ENCODE measurements at regions not wholly inside any gene's neighbourhood (a gene's known extent, or its start where the extent isn't known, plus 50 kb on each side); places are given as distances from the start of the nearest gene placed in this dataset.

DNA sequence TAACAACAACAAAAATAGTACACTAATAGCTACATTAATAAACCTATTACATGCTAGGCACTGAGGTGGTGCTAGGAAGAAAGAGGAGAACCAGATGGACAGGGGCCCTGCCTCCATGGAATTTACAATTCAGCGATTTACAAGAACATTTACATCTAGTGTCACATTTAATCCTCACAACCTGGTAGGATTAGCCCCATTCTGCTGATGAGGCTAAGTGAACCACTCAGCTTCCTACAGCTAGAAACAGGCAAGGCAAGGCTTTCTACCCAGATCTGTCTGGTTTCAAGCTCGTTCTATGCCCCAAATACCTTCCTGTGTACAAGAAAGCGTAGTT, 368.4 kb downstream of the BUD13 start (continued):
- TF ChIP-seq PATZ1 (CRISPR knock-in tag; IDR thresholded peaks at IDR 0.05; ENCODE audit: borderline replicate concordance) (no peak), ARNTL (CRISPR knock-in tag; IDR thresholded peaks at IDR 0.05; ENCODE audit: borderline replicate concordance, low read depth) (no peak)
- TF ChIP-seq, protein P1, sequence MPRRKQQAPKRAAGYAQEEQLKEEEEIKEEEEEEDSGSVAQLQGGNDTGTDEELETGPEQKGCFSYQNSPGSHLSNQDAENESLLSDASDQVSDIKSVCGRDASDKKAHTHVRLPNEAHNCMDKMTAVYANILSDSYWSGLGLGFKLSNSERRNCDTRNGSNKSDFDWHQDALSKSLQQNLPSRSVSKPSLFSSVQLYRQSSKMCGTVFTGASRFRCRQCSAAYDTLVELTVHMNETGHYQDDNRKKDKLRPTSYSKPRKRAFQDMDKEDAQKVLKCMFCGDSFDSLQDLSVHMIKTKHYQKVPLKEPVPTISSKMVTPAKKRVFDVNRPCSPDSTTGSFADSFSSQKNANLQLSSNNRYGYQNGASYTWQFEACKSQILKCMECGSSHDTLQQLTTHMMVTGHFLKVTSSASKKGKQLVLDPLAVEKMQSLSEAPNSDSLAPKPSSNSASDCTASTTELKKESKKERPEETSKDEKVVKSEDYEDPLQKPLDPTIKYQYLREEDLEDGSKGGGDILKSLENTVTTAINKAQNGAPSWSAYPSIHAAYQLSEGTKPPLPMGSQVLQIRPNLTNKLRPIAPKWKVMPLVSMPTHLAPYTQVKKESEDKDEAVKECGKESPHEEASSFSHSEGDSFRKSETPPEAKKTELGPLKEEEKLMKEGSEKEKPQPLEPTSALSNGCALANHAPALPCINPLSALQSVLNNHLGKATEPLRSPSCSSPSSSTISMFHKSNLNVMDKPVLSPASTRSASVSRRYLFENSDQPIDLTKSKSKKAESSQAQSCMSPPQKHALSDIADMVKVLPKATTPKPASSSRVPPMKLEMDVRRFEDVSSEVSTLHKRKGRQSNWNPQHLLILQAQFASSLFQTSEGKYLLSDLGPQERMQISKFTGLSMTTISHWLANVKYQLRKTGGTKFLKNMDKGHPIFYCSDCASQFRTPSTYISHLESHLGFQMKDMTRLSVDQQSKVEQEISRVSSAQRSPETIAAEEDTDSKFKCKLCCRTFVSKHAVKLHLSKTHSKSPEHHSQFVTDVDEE (CRISPR knock-in tag; IDR thresholded peaks at IDR 0.05), result no peak

DNA sequence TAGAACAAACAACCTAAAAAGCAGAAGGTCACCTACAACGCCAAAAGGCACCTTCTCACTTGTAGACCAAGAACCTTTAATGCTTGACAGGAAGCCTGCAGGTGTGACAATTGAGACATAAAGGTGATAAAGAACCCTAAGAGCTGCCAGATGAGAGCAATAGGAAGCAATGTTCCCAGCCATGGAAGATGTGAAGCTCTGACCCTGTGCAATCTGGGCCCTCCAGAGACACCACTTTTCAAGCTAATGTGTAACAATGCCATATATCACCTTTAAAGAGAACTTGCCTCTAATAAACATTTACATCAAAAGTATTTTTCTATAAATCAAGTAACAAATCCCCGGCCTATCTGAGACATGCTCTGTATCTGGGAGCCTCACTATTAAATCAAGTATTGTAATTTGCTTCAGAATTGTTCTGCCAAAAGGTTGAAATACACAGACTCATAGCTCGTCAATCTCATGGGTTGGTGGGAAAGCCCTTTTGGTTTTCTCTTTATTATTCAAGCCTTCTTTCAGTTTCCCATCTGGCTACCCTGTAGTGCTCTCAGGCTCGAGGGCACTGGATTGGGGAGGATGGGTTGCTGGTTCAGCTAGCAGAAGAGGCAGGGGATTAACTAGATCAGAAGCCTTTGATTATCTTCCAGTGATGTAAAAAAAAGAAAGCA, 368.9 kb downstream of the BUD13 start:
- ATAC-seq, result no peak

GRCh38 chr11:116400081-116400480, 372.7 kb downstream of the BUD13 start:
- TF ChIP-seq ZC3H10 (CRISPR knock-in tag; IDR thresholded peaks at IDR 0.05) (no peak), ZNF8 (CRISPR knock-in tag; IDR thresholded peaks at IDR 0.05) (no peak), TOX (CRISPR knock-in tag; IDR thresholded peaks at IDR 0.05; ENCODE audit: borderline replicate concordance) (no peak), POU6F1 (CRISPR knock-in tag; IDR thresholded peaks at IDR 0.05; ENCODE audit: borderline replicate concordance, low read depth) (no peak), OSR1 (CRISPR knock-in tag; IDR thresholded peaks at IDR 0.05) (no peak), ESRRG (CRISPR knock-in tag; IDR thresholded peaks at IDR 0.05) (no peak), RARB (CRISPR knock-in tag; IDR thresholded peaks at IDR 0.05) (no peak), GLIS3 (CRISPR knock-in tag; IDR thresholded peaks at IDR 0.05) (no peak)
- TF ChIP-seq, protein P2, sequence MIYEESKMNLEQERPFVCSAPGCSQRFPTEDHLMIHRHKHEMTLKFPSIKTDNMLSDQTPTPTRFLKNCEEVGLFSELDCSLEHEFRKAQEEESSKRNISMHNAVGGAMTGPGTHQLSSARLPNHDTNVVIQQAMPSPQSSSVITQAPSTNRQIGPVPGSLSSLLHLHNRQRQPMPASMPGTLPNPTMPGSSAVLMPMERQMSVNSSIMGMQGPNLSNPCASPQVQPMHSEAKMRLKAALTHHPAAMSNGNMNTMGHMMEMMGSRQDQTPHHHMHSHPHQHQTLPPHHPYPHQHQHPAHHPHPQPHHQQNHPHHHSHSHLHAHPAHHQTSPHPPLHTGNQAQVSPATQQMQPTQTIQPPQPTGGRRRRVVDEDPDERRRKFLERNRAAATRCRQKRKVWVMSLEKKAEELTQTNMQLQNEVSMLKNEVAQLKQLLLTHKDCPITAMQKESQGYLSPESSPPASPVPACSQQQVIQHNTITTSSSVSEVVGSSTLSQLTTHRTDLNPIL (CRISPR knock-in tag; IDR thresholded peaks at IDR 0.05; ENCODE audit: low read depth), result no peak
- no peak for ATAC-seq

More for the DNA sequence above, 368.9 kb downstream of the BUD13 start:
- TF ChIP-seq TOX (CRISPR knock-in tag; IDR thresholded peaks at IDR 0.05; ENCODE audit: borderline replicate concordance) (no peak), ARNTL (CRISPR knock-in tag; IDR thresholded peaks at IDR 0.05; ENCODE audit: borderline replicate concordance, low read depth) (no peak), ZFP3 (CRISPR knock-in tag; IDR thresholded peaks at IDR 0.05) (no peak), SNAI2 (CRISPR knock-in tag; IDR thresholded peaks at IDR 0.05) (no peak), ESRRG (CRISPR knock-in tag; IDR thresholded peaks at IDR 0.05) (no peak), CSDC2 (CRISPR knock-in tag; IDR thresholded peaks at IDR 0.05) (no peak), ZNF8 (CRISPR knock-in tag; IDR thresholded peaks at IDR 0.05) (no peak), TCF4 (CRISPR knock-in tag; IDR thresholded peaks at IDR 0.05; ENCODE audit: borderline replicate concordance) (no peak), PATZ1 (CRISPR knock-in tag; IDR thresholded peaks at IDR 0.05; ENCODE audit: borderline replicate concordance) (no peak), RARB (CRISPR knock-in tag; IDR thresholded peaks at IDR 0.05) (no peak)
- TF ChIP-seq, protein P2 (CRISPR knock-in tag; IDR thresholded peaks at IDR 0.05; ENCODE audit: low read depth), result no peak
- TF ChIP-seq, protein P1 (CRISPR knock-in tag; IDR thresholded peaks at IDR 0.05), result no peak
